Uterus (tissue), 3 donors: ENCODE measurements at regions not wholly inside any gene's neighbourhood (a gene's known extent, or its start where the extent isn't known, plus 50 kb on each side); places are given as distances from the start of the nearest gene placed in this dataset.

ENCODE experiments used
- DNase-seq, 2 donors: peaks; one replicate each; pipeline ENCODE4 v3.0.0-alpha.2; 2019 to 2020
- H3K27ac ChIP-seq, 2 donors: fragments of 200-600 bp; sonication (generic); 1 replicate in 1 of 2; 2 replicates in 1 of 2; pipeline ENCODE4 v1.5.1; 2016 to 2018
- H3K27me3 ChIP-seq, 2 donors: fragments of 200-600 bp; sonication (generic); one replicate each; pipeline ENCODE4 v1.5.1; 2018 to 2019; ENCODE audit warnings: control low read depth in 1 of 2
- H3K36me3 ChIP-seq, 2 donors: fragments of 200-600 bp; sonication (generic); one replicate each; pipeline ENCODE4 v1.5.1; 2019; ENCODE audit warnings: control low read depth in 1 of 2
- H3K4me1 ChIP-seq, 2 donors: fragments of 200-600 bp; sonication (generic); one replicate each; pipeline ENCODE4 v1.5.1; 2018 to 2019; ENCODE audit warnings: control low read depth in 1 of 2
- H3K4me3 ChIP-seq, 2 donors: fragments of 200-600 bp; sonication (generic); 1 replicate in 1 of 2; 2 replicates in 1 of 2; pipeline ENCODE4 v1.5.1; 2018 to 2019; ENCODE audit warnings: mild to moderate bottlenecking in 1 of 2
- H3K9me3 ChIP-seq, 2 donors: fragments of 200-600 bp; sonication (generic); one replicate each; pipeline ENCODE4 v1.5.1; 2019; ENCODE audit warnings: control low read depth in 1 of 2
- CTCF ChIP-seq, 4 experiments: fragments of 200-600 bp in 2 of 4; fragments of 450-650 bp in 2 of 4; sonication (generic) in 2 of 4; IDR thresholded peaks; one replicate each; pipeline ENCODE4 v1.5.1; 2016 to 2019; ENCODE audit warnings: antibody characterized with exemption in 4 of 4, mild to moderate bottlenecking in 2 of 4, moderate library complexity in 1 of 4
- POLR2A ChIP-seq, 2 donors: fragments of 450-650 bp; IDR thresholded peaks; one replicate each; pipeline ENCODE4 v1.6.1; 2016; ENCODE audit warnings: antibody characterized with exemption in 2 of 2, mild to moderate bottlenecking in 1 of 2, moderate library complexity in 1 of 2
- intact Hi-C: fragments of 100-400 bp; cut with DNase I; formaldehyde crosslinking; loops from one replicate; pipeline ENCODE4 v1.15.1; 2023; ENCODE audit warnings: low total_unique reads
- donor health status: DM: yes; HTN: yes; CAD: no.

- no peaks in the 10 kb centered on the region for H3K4me1 ChIP-seq
- intact Hi-C loops: no loop called here
- H3K4me3 ChIP-seq: no peak overlapping the region
- no peak for TF ChIP-seq CTCF (IDR thresholded peaks at IDR 0.05)
- no peak for TF ChIP-seq POLR2A (IDR thresholded peaks at IDR 0.05)
- H3K27ac ChIP-seq: no peak overlapping the region
- no peaks in the 10 kb centered on the region for H3K36me3 ChIP-seq
- H3K9me3 ChIP-seq: no peaks in the 10 kb centered on the region
- DNase-seq: no peak
- H3K27me3 ChIP-seq: no peaks in the 10 kb centered on the region
Observed at GRCh38 chr5:8686707-8687106, 817.8 kb downstream of the MTRR start.

GRCh38 chr5:8689773-8690172, 820.8 kb downstream of the MTRR start:
- intact Hi-C loops: no loop called here
- H3K4me1 ChIP-seq: no peaks in the 10 kb centered on the region
- no peak for TF ChIP-seq CTCF (IDR thresholded peaks at IDR 0.05)
- no peak for TF ChIP-seq POLR2A (IDR thresholded peaks at IDR 0.05)
- H3K4me3 ChIP-seq: no peak overlapping the region
- H3K27me3 ChIP-seq: no peaks in the 10 kb centered on the region
- no peak for DNase-seq
- H3K36me3 ChIP-seq: no peaks in the 10 kb centered on the region
- H3K9me3 ChIP-seq: no peaks in the 10 kb centered on the region
- H3K27ac ChIP-seq: no peak overlapping the region

GRCh38 chr5:8691221-8691620, 822.3 kb downstream of the MTRR start:
- Histone ChIP-seq H3K4me1 (no peaks in the 10 kb centered on the region), H3K9me3 (no peaks in the 10 kb centered on the region), H3K27me3 (no peaks in the 10 kb centered on the region), H3K4me3 (no peak overlapping the region), H3K27ac (no peak overlapping the region), H3K36me3 (no peaks in the 10 kb centered on the region)
- DNase-seq: no peak
- intact Hi-C loops: no loop called here
- TF ChIP-seq CTCF (IDR thresholded peaks at IDR 0.05): no peak
- TF ChIP-seq POLR2A (IDR thresholded peaks at IDR 0.05): no peak

- no peaks in the 10 kb centered on the region for H3K4me1 ChIP-seq
- H3K4me3 ChIP-seq: no peak overlapping the region
- no peak overlapping the region for H3K27ac ChIP-seq
- DNase-seq: no peak
- H3K36me3 ChIP-seq: no peaks in the 10 kb centered on the region
- no peaks in the 10 kb centered on the region for H3K9me3 ChIP-seq
- intact Hi-C loops: no loop called here
- H3K27me3 ChIP-seq: no peaks in the 10 kb centered on the region
- TF ChIP-seq CTCF (IDR thresholded peaks at IDR 0.05) (no peak), POLR2A (IDR thresholded peaks at IDR 0.05) (no peak)
Observed at GRCh38 chr5:8693341-8693844, 824.4 kb downstream of the MTRR start.

- intact Hi-C loops: no loop called here
- no peak for DNase-seq
- Histone ChIP-seq H3K4me3 (no peak overlapping the region), H3K4me1 (no peaks in the 10 kb centered on the region), H3K36me3 (no peaks in the 10 kb centered on the region), H3K27me3 (no peaks in the 10 kb centered on the region), H3K27ac (no peak overlapping the region), H3K9me3 (no peaks in the 10 kb centered on the region)
- TF ChIP-seq CTCF (IDR thresholded peaks at IDR 0.05): no peak
- no peak for TF ChIP-seq POLR2A (IDR thresholded peaks at IDR 0.05)
Observed at GRCh38 chr5:8694545-8694944, 825.6 kb downstream of the MTRR start.
